GM12892 (cell line): ENCODE measurements at regions not wholly inside any gene's neighbourhood (a gene's known extent, or its start where the extent isn't known, plus 50 kb on each side); places are given as distances from the start of the nearest gene placed in this dataset.

Source experiments
- DNase-seq: peaks from one replicate; pipeline ENCODE4 v3.0.0; 2011; ENCODE audit not compliant: insufficient read length
- FAIRE-seq: peaks from 2 replicates; lab custom pipeline; 2011; peaks lifted over from hg19 to GRCh38; lab: Jason Lieb, UNC
- POLR2A ChIP-seq: IDR thresholded peaks from 2 replicates; pipeline ENCODE4 v1.6.1; 2011; ENCODE audit warnings: low read depth, low read length, control low read depth
- POLR2AphosphoS5 ChIP-seq: IDR thresholded peaks from 2 replicates; pipeline ENCODE4 v1.6.1; 2011; ENCODE audit warnings: low read depth, low read length, control low read depth
- TAF1 ChIP-seq: IDR thresholded peaks from 2 replicates; pipeline ENCODE4 v1.6.1; 2011; ENCODE audit warnings: low read depth, mild to moderate bottlenecking, control low read depth, low read length, borderline replicate concordance

DNA sequence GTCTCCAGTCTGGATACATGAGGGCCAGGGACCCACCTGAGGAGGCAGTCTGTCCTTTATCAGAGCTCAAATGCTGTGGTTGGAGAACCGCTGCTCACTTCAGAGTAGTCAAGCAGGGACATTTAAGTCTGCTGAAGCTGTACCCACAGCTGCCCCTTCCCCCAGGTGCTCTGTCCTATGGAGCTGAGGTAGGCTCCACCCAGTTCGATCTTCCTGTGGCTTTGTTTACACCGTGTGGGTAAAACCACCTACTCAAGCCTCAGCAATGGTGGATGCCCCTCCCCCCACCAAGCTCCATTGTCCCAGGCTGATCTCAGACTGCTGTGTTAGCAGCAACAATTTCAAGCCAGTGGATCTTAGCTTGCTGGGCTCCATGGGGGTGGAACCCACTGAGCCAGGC is 731.4 kb upstream of the HS6ST1 start:
- FAIRE-seq (no peak), DNase-seq (no peak)
- TF ChIP-seq POLR2A (no peak), POLR2AphosphoS5 (no peak), TAF1 (no peak)

DNA sequence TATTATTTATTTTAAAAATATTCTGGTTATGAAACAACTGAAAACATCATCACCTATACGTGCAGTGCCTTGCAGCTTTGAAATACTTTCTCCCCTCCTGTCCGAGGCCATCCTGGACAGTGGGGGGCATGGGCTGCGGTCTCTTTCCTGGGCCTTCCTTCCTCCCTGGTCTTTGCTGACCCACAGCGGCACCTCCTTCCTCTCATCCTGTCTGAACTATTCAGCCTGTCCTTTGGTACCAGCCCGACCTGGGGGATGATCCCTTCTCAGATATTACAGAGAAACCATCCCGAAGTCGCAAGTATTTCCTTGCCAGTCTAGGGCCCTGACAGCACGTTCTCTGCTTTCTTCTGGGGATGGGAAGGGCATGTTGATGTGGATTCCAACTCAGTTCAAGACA is 736.6 kb upstream of the HS6ST1 start:
- DNase-seq (no peak), FAIRE-seq (no peak)
- TF ChIP-seq POLR2A (no peak), POLR2AphosphoS5 (no peak), TAF1 (no peak)

DNA sequence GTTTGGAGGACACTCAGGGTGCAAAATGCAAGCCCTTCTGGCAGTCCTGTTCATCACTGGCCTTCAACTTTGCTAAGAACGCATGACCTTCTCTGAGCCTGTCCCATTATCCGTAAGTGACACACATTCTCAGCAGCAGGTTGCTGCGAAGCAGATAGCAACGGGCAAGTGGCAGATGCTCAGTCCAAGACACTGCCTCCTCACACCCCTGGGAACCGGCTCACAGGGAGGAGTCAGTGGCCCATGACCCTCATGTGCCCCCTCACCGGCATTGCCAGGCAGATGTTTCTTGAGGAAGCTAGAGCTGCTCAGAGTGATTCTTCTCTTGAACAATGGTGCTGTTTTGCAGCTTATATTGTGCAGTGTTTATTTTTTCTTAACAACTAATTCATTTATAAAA is 737.2 kb upstream of the HS6ST1 start:
- TF ChIP-seq POLR2AphosphoS5 (no peak), POLR2A (no peak), TAF1 (no peak)
- no peak for DNase-seq
- no peak for FAIRE-seq

DNA sequence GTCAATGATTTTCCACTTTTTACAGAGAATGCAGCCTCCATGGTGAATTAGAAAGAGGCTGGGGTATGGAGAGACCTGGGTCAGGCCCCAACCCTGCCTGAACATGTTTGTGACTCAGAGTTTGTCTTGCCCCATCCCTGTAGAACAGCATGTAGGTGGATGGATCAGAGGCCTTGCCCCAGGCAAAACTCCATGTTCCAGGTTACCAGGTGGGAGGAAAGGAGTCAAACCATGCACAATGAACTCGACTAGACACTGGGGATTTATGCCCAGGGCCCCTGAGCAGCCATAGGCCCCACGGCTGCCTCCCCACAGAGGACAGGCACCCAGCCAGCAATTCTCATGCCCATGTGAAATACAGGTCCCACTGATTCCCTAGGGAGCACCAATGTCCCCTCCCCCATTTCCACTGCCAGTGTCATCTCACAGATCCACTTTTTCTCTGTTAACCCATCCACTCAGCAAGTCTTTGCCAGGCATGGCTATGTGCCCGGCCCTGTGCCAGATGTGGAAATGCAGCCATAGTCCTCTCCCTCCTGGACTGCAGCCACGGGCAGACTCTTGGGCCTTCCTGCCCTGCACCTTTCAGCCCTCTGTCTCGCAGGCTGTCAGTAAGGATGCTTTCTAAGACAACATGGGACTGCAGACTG is 737.8 kb upstream of the HS6ST1 start:
- FAIRE-seq (no peak), DNase-seq (no peak)
- no peak for TF ChIP-seq POLR2AphosphoS5

- TF ChIP-seq POLR2AphosphoS5 (no peak), POLR2A (no peak), TAF1 (no peak)
- no peak for DNase-seq
- no peak for FAIRE-seq
These were observed 738.3 kb upstream of the HS6ST1 start for GRCh38 chr2:129056959-129057317.

- no peak for TF ChIP-seq TAF1
- no peak for TF ChIP-seq POLR2AphosphoS5
- no peak for TF ChIP-seq POLR2A
- DNase-seq (no peak), FAIRE-seq (no peak)
These were observed 740.3 kb upstream of the HS6ST1 start for GRCh38 chr2:129058981-129059380.

GRCh38 chr2:129059476-129059875 is 740.8 kb upstream of the HS6ST1 start:
- FAIRE-seq (no peak), DNase-seq (no peak)

GRCh38 chr2:129061069-129061768 is 742.6 kb upstream of the HS6ST1 start:
- FAIRE-seq: no peak
- no peak for DNase-seq
- TF ChIP-seq POLR2A: no peak
- TF ChIP-seq POLR2AphosphoS5: no peak
- no peak for TF ChIP-seq TAF1

More at GRCh38 chr2:129059476-129059875, 740.8 kb upstream of the HS6ST1 start:
- TF ChIP-seq POLR2A (no peak), TAF1 (no peak), POLR2AphosphoS5 (no peak)

- FAIRE-seq (no peak), DNase-seq (no peak)
- TF ChIP-seq POLR2AphosphoS5 (no peak), TAF1 (no peak), POLR2A (no peak)
These were observed 743.1 kb upstream of the HS6ST1 start for GRCh38 chr2:129061769-129062121.

DNA sequence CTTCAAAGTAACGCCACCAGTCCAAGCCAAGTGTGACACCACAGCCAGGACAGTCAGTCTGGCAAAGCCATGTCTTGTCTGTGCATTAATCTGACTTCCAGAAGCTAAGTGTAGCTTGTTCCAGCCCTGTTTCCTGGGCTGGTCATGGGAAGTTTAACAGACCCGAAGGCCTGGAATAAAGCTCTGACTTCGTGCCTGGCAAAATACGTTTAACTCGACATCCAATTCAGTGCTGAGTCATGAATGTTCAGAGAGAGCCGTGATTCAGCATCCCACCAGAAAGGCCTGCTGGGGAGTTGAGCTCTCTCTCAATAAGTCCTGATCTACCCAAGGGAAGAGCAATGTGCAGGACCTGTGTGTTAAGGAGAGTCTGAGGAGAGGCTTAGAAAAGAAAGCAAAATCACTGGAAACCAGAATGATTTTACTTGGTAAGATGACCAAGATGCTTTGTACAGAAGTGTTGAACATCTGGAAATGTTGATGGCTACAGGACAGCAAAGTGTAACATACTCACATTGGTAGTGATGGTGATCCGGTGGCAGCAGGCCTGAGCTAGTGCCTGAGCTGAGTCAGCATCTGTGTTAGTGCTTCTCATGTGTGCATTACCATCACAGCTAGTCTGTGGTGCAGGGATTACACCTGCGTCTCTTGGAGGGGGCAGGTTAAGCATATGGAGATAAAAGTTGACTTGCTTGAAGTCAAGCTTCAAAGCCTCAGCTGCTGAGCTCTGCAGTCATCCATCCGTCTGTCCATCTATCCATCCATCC is 743.7 kb upstream of the HS6ST1 start:
- DNase-seq (no peak), FAIRE-seq (no peak)
- TF ChIP-seq POLR2A: no peak
- no peak for TF ChIP-seq TAF1
- no peak for TF ChIP-seq POLR2AphosphoS5

- DNase-seq (no peak), FAIRE-seq (peak; percentile 9)
- no peak for TF ChIP-seq POLR2AphosphoS5
- TF ChIP-seq POLR2A: no peak
- TF ChIP-seq TAF1: no peak
These were observed 748.4 kb upstream of the HS6ST1 start for GRCh38 chr2:129067070-129067469.
